ENCODE measurements at regions not wholly inside any gene's neighbourhood (a gene's known extent, or its start where the extent isn't known, plus 50 kb on each side); places are given as distances from the start of the nearest gene placed in this dataset.
"Not testable (repeated sequence)": the region's sequence is repeated elsewhere in the genome, so short reads cannot be mapped to it uniquely, and the experiment has no call there.

DNA sequence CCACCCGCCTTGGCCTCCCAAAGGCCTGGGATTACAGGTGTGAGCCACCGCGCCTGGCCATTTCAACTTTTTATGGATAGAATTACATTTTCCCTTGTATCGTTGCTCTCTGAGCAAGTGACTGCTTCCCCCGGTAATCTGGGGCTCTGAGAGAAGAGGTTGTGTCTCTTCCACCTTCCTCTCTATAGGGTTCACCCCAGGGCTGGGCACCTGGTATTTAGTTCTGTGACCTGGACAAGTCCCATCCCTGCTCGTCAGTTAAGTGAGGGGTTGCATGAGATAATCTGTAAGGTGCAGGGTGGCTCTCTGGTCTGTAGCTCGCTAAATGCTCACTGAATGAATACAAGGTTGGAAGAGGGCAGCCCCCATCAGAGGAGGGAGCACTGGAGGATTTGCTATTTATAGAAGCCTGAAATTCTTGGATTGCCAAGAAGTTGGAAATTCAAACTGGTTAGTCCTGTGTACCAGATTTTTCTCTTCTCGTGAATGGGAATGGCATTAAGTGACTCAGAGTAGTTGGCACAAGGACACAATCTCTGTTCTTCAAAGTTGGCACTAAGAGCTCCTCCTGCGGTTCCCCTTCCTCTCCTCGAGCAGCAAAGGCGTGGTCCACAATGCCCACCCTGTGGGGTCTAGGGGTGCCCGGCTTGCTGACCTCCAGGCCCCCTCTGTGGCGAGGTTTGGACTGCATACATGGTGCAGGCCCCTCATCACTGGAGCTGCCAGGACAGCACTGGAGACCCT, 68.1 kb upstream of the DLG1 start:
- DNase-seq = no peak

DNA sequence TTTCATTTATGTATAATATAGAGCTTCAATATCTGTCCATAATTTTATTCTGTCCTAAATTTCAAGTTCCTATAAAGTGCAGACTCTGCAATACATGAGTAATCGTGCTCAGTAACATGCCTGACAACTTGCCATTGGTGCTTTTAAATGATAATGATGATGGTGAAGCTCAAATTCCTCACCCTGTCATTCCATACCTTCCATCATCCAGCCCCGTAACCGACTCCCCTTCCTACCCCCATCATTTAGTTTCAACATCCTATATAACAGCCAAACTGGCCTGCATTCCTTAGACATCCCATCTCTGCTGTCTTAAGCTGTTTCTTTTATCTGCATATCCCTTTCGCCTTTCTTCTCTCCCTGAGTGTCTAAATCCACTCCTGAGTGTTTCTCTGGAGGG, 67.2 kb upstream of the DLG1 start:
- no peak for DNase-seq

DNA sequence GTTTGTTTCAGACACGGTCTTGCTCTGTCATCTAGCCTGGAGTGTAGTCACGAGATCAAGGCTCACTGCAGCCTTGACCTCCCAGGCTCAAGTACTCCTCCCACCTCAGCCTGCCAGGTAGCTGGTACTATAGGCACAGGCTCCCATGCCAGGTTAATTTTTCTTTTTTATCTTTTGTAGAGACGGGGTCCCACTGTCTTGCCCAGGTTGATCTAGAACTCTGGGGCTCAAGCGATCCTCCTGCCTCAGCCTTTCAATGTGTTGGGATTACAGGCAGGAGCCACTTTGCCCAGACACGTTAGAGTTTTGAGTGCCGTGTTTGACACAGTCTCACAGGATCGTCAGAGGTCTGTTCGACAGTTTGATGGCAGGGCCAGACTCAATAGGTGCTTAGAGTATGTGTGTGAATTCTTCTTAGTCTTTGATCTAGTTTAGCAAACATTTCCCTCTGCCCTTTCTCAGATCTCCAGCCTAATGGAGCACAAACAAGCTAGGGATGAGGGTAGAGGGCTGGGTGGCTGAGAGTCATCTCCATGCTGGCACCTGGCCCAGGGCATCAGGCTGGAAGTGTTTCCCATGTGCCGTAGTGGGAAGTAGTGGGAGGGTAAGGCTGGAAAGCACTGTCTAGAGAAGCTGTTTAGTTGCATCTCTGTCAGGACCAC, 66.1 kb upstream of the DLG1 start:
- DNase-seq = no peak

DNA sequence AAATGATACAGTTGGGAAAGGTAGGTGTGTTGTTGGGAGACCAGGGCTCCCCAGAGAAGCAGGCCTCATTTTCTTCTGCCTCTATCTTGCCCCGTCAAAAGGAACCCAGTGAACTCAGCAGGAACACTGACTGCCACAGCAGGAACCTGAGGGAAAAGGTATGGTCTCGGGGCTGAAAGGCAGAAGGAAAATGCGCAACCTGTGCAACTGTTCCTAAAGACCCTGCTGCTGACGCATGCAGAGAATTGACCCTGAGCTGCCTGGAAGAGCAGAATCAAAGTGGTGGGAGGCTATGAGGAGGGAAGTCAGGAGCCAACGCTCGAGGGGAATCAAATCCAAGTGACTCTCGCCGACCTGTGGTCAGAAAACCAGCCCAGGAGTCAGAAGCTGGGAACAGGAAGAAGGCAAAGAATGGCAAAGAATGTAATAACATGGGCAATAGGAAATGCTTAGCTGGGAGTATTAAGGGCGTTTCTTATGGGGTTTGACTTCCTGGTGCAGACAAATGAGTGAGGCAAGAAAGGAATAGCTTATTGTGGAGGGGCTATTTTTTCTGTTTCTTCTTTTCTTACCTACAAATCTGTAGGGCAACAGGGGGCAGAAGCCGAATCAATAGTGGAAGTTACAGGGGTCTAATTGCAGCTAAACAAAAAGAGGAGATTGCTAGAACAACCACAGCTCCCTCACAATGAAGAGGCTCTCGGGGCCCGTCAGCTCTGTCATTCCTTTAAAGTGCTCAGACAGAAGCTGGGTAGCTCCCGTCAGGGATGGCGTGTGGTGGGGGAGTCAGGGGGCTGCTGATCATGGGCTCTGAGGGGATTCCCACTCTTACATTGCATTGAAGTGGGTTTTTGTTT, 65.4 kb upstream of the DLG1 start:
- no peak for DNase-seq

DNA sequence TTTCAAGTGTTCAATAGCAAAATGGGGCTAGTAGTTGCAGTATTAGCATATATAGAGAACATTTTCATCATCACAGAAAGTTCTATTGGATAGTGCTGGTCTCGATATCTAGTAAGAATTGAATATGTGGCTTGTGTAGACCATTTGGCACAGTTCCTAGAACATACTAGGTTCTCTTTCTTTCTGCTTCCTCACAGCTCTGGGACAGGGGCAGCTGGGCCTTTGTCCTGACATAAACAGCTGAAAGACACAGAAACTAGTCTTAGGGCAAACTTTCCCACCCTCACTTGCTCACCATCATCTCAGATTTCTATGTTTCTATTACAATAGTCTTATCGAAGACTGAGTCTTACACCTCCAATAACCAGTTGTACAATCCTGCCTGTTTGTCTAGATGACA, 63.7 kb upstream of the DLG1 start:
- DNase-seq = no peak

DNA sequence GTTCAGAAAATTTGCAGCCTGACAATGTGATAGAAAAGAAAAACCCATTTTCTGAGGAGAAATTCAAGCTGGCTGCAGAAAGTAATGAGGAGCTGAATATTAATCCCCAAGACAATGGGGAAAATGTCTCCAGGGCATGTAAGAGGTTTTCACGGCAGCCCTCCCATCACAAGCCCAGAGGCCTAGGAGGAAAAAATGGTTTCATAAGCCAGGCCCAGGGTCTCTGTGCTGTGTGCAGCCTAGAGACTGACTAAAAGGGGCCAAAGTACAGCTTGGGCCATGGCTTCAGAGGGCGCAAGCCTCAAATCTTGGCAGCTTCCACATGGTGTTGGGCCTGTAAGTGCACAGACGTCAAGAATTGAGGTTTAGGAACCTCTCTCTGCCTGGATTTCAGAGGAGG, 61.7 kb upstream of the DLG1 start:
- not testable (repeated sequence) for DNase-seq

DNA sequence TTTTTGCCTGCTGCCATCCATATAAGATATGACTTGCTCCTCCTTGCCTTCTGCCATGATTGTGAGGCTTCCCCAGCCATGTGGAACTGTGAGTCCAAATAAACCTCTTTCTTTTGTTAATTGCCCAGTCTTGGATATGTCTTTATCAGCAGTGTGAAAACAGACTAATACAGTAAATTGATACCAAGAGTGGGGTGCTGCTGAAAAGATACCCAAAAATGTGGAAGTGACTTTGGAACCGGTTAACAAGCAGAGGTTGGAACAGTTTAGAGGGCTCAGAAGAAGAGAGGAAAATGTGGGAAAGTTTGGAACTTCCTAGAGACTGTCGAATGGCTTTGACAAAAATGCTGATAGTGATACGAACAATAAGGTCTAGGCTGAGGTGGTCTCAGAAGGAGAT, 61.1 kb upstream of the DLG1 start:
- not testable (repeated sequence) for DNase-seq

DNA sequence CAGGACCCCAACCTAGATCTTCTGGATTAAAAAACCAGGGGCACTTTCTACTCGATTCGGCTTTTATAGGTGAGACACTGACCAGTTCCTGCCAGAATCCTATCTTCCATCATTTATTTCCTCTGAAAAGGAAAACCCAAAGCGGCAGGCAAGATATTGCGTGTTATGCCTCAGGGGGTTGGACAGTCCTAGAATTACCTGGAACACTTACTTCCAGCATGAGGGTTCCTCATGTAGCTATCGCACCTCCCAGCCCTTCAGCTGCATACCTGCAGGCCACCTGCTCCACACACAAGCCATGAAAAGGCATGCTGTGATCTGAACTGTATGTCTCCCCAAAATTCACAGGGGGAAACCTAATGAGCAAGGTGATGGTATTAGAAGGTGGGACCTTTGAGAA, 58.3 kb upstream of the DLG1 start:
- DNase-seq = no peak

DNA sequence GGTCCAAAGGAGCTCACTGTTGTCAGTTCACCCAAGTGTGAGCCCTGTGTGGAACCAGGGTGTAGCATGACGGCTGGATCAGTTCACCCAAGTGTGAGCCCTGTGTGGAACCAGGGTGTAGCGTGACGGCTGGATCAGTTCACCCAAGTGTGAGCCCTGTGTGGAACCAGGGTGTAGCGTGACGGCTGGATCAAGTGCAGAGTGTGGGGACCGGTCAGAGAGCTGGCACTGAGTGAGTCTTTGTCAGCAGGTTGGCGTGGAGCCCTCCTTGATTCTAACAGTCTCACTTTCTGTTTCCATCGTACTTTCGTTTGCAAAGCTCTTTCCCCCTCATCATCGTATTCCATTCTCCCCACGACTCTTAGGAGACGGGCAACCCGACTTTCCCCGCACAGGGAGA, 57.9 kb upstream of the DLG1 start:
- DNase-seq = no peak

DNA sequence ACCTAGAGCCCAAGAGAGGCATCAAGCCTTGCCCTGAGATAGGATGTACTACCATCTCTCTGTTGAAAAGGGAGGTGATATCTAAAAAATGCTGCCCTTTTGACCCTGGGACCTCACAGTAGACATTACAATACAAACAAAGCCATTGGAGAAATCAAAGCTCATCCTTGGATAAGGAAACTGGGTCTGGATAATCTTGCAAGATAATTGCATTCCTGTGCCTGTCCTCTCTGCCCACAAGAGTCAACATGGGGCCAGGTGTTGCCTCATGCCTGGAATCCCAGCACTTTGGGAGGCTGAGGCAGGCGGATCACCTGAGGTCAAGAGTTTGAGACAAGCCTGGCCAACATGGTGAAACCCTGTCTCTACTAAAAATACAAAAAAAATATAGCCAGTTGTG, 57.3 kb upstream of the DLG1 start:
- no peak for DNase-seq

DNA sequence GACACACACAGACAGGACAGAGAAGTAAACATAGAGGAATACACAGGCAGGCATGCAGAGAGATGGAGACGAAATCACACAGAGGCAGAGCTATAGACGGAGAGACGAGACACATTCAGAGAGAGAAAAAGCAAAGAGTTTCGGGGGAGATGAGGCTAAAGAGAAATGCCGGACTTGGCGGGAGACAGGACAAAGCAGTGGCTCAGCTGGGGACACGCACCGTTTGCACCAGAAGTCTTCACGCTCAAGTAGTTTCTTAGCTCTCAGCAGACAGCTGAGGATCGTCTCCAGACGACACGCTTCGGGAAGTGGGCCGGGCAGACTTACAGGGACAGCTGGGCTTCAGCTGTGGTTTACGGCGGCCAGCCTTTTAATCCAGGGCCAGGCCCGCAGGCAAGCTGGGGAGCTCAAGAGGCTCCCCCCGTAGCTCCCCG, 56.2 kb upstream of the DLG1 start:
- no peak for DNase-seq

DNA sequence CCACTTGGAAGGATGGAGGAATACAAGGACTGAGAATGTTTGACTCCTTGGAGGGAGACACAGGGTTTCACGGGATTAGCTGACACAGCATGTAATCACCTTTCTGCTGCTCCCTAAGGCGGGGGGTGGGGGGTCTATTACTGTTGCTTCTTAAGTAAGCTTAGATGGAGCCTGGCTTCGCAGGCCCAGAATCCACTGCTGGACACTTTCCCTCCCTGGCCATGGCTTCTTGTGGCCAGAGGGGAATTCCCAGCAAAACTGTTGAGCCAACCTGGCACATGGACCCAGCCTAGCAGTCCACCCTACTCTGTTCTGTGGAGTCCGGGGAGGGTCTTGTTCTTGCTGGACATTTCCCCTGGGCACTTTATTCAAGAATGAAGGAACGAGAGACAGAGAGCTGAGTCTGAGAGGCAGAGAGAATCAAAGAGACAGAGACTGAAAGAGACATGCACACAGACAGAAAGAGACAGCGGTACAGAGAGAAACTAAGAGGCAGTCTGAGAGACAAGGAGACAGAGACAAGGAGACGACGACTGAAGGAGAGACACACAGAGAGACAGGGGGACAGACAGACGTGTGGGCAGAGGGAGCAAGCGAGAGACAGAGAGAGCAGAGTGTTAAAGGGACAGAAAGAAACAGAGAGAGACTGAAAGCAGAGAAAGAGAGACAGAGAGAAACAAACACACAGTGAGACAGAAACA, 55.6 kb upstream of the DLG1 start:
- no peak for DNase-seq

DNA sequence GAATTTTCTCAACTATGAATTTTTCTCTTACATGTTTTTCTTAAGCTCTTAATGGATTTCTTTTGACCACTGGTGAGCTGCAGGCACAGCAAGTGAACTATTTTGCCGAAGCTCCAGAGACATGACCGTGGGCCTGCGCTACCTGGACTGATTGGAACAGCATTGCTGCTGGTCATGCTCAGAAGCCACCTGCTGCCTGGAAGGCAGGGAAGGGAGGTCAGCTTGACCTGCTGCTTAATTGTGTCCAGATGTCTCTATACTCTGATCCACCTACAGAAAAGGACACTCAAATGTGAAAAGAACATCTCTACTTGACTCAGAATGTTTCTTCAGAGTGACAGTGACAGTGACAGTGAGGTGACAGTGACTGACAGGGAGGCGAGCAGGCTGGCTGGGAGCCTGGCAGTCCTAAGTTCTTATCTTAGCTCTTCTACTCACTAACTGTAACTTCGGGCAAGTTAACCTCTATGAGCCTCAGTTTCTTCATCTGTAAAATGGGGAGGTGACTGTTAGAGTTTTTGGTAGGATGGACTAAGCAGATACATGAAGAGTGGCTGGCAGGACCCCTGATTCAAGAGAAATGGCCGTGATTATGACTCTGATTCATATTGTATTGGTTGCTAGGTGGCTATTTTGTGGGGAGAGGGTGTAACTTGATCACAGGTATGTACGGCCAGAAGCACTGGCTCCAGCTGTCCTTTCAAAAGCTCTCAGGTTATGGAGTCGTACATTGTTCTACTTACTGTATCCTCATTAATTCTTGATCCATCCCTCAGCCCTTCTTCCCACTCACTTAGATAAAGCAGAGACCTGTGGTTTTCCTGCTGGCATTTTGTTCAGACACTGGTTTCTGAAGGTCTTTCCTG, 54.8 kb upstream of the DLG1 start:
- DNase-seq = no peak

DNA sequence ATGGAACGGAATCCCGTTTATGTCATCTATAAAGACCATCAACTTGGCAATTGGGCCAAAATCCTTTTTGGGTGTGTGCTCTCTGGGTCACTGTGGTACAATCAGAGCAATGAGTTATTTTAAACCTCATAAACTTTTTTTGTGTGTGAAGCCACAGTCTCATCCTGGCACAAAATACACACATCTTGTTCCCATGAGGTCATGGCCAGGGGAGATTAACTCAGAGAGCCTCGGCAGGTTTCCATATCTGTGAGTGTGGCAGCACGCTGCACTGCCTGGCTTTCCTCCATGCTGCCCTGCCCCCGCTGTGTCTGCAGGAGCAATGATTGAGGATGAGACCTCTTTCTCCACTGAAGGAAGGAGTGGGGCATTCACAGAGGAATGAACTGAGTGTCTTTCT, 54.0 kb upstream of the DLG1 start:
- no peak for DNase-seq

DNA sequence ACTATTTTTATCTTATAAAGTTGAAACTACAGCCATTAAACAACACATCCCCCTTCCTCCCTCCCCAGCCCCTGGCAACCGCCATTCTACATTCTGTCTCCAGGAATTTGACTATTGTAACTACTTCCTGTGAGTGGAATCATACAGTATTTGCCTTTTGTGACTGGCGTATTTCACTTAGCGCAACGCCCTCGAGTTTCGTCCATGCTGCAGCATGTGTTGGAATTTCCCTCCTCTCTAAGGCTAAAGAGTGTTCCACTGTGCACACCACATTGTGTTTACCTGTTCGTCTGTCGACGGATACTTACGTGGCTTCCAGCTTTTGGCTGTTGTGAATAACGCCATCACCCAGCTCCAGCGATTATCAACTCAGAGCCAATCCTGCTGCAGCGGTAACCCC, 52.0 kb upstream of the DLG1 start:
- no peak for DNase-seq

DNA sequence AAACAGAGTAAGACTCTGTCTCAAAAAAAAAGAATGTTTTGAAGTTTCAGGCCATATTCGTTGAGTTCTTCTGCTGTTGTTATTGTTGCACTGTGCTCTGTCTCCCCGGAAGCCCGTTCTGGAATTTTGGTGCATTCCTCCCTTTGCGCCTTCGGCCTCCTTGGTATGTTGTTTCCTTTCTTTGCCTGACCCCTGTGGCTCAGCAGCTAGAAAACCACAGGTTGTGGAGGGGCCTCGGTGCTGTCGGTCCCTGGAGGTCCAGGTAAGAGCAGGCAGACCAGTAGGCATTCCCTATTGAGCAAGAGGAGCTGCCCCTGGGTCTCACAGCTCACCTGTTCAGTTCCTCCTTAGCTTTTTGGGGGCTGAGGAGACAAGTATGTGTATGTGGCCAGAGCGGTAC, 51.0 kb upstream of the DLG1 start:
- DNase-seq = no peak
